Transverse colon (tissue), 4 donors: ENCODE measurements at regions not wholly inside any gene's neighbourhood (a gene's known extent, or its start where the extent isn't known, plus 50 kb on each side); places are given as distances from the start of the nearest gene placed in this dataset.

Experiments
- DNase-seq: peaks from one replicate; pipeline ENCODE4 v3.0.0-alpha.2; 2019
- H3K27ac ChIP-seq, 4 donors: fragments of 200-600 bp; sonication (generic); 2 replicates each; pipeline ENCODE4 v1.5.1; 2016 to 2018; ENCODE audit warnings: inconsistent platforms in 4 of 4
- H3K27me3 ChIP-seq: fragments of 200-600 bp; sonication (generic); 2 replicates; pipeline ENCODE4 v1.5.1; 2017; ENCODE audit warnings: inconsistent platforms
- H3K36me3 ChIP-seq, 4 donors: fragments of 200-600 bp; sonication (generic); 2 replicates each; pipeline ENCODE4 v1.5.1; 2017 to 2019; ENCODE audit warnings: inconsistent platforms in 4 of 4
- H3K4me1 ChIP-seq, 4 donors: fragments of 200-600 bp; sonication (generic); 2 replicates each; pipeline ENCODE4 v1.5.1; 2017 to 2020; ENCODE audit warnings: inconsistent platforms in 4 of 4
- H3K4me3 ChIP-seq, 4 donors: fragments of 200-600 bp; sonication (generic); 1 replicate in 1 of 4; 2 replicates in 3 of 4; pipeline versions ENCODE4 v1.5.1 to v1.6.1; 2017 to 2019; ENCODE audit warnings: inconsistent platforms in 4 of 4
- H3K9me3 ChIP-seq, 2 donors: fragments of 200-600 bp; sonication (generic); 2 replicates each; pipeline ENCODE4 v1.5.1; 2017 to 2019; ENCODE audit warnings: inconsistent platforms in 2 of 2
- EP300 ChIP-seq: sonication (generic); formaldehyde crosslinking; IDR thresholded peaks from one replicate; pipeline ENCODE4 v1.6.1; 2017; ENCODE audit warnings: antibody characterized with exemption, low read depth
- POLR2A ChIP-seq: fragments of 450-650 bp; IDR thresholded peaks from one replicate; pipeline ENCODE4 v1.6.1; 2016; ENCODE audit warnings: antibody characterized with exemption, mild to moderate bottlenecking, moderate library complexity
- POLR2AphosphoS5 ChIP-seq, 3 donors: sonication (generic); formaldehyde crosslinking; IDR thresholded peaks; one replicate each; pipeline ENCODE4 v1.6.1; 2016; ENCODE audit warnings: antibody characterized with exemption in 3 of 3
- WGBS, 2 donors: methylation state at CpG; one replicate each; pipeline ENCODE4 v1.1.5; 2018; ENCODE audit warnings: low coverage in 1 of 2; 5-methylcytosine and 5-hydroxymethylcytosine counted together
- in situ Hi-C, 4 donors: fragments of 200-750 bp; cut with MboI; loops; one replicate each; pipeline versions ENCODE4 v1.15.0 to v1.15.1; 2017; ENCODE audit warnings: low sequenced_read_pairs in 3 of 4, low pct_ligation_motif_present in 1 of 4, low pct_unique_long_range_greater_than_20kb in 1 of 4
- intact Hi-C: fragments of 100-400 bp; cut with DNase I; formaldehyde crosslinking; loops from one replicate; pipeline ENCODE4 v1.15.1; 2023; ENCODE audit warnings: low total_unique reads
- TF ChIP-seq, protein P1 (sequence below), 5 experiments: fragments of 200-600 bp in 3 of 5; fragments of 450-650 bp in 2 of 5; sonication (generic) in 3 of 5; IDR thresholded peaks; 1 replicate in 2 of 5; 2 replicates in 3 of 5; pipeline ENCODE4 v1.5.1; 2016 to 2017; ENCODE audit warnings: antibody characterized with exemption in 5 of 5, inconsistent platforms in 3 of 5, mild to moderate bottlenecking in 2 of 5, moderate library complexity in 1 of 5

DNA sequence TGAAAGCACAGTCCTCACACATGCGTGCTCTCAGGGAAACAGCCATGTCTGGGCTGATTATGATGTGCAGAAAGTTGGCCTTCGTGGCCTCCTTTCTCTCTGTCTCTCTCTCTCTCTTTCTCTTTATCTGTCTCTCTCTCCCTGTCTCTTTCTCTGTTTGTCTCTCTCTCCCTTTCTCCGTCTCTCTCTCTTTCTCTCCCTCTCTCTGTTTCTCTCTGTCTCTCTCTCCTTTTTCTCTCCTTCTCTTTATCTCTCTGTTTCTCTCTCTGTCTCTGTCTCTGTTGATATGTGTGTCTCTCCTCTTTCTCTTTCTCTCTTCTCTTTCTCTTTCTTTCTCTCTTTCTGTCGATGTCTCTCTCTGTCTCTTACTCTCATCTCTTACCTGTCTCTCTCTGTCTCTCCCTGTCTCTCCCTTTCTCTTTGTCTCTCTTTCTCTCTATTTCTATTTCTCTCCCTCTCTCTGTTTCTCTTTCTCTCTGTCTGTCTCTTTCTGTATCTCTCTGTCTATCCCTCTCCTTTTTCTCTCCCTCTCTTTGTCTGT lies 105.4 kb upstream of the MPP7 start:
- DNase-seq: no peak
- H3K27me3 ChIP-seq: no peaks in the 10 kb centered on the region
- no peaks in the 10 kb centered on the region for H3K9me3 ChIP-seq
- intact Hi-C loops: no loop called here
- H3K4me3 ChIP-seq: no peak overlapping the region
- WGBS, 2 donors: 89% methylated on average over 2 to 4 of the region's 4 CpGs
- no peaks in the 10 kb centered on the region for H3K36me3 ChIP-seq
- in situ Hi-C loops: no loop called here
- TF ChIP-seq, protein P1, sequence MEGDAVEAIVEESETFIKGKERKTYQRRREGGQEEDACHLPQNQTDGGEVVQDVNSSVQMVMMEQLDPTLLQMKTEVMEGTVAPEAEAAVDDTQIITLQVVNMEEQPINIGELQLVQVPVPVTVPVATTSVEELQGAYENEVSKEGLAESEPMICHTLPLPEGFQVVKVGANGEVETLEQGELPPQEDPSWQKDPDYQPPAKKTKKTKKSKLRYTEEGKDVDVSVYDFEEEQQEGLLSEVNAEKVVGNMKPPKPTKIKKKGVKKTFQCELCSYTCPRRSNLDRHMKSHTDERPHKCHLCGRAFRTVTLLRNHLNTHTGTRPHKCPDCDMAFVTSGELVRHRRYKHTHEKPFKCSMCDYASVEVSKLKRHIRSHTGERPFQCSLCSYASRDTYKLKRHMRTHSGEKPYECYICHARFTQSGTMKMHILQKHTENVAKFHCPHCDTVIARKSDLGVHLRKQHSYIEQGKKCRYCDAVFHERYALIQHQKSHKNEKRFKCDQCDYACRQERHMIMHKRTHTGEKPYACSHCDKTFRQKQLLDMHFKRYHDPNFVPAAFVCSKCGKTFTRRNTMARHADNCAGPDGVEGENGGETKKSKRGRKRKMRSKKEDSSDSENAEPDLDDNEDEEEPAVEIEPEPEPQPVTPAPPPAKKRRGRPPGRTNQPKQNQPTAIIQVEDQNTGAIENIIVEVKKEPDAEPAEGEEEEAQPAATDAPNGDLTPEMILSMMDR (IDR thresholded peaks at IDR 0.05): no peak
- TF ChIP-seq EP300 (no peak), POLR2A (no peak), POLR2AphosphoS5 (IDR thresholded peaks at IDR 0.05) (no peak)
- no peak overlapping the region for H3K27ac ChIP-seq
- H3K4me1 ChIP-seq: no peaks in the 10 kb centered on the region

DNA sequence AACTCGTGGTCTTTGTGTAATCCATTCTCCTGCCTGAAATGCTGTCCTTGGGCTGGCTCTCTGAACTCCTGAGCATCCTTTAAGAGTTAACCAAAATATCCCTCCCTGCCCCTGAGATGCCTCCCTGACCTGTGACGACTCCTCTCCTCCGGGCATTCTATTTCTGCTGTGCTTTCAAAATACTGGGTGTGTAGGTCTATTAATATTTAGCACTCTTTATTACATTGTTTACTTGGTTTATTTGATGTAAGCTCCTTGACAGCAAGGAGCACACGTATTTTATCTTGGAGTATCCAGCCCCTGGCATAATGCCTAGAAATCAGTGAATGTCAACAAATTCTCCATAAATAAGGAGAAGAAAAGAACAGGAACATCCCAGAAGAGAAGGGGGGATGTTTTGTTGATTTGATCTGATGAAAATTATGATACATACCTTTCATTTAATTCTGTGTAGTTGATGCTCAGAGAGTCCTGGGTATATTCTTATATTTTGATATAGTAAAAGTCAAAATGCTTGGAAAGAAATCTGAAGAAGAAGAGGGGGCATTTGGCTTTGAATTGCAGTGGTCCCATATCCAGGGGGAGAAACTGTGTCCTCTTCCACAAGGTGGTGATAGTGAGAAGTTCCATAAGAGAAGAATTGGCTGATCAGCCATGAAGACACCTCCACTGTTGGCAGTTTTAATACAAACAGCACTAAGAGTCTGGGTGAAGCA lies 107.7 kb upstream of the MPP7 start:
- H3K27ac ChIP-seq: no peak overlapping the region
- H3K4me1 ChIP-seq: no peaks in the 10 kb centered on the region
- no peaks in the 10 kb centered on the region for H3K36me3 ChIP-seq
- no peak overlapping the region for H3K4me3 ChIP-seq
- intact Hi-C loops (no loop called here), in situ Hi-C loops (no loop called here)
- TF ChIP-seq POLR2A: no peak
- TF ChIP-seq, protein P1 (IDR thresholded peaks at IDR 0.05): no peak
- TF ChIP-seq EP300: no peak
- no peak for TF ChIP-seq POLR2AphosphoS5 (IDR thresholded peaks at IDR 0.05)
- no peaks in the 10 kb centered on the region for H3K9me3 ChIP-seq
- H3K27me3 ChIP-seq: no peaks in the 10 kb centered on the region
- DNase-seq: no peak
- WGBS, 2 donors: 12 to 19% methylated on average over 3 to 4 of the region's 4 CpGs

DNA sequence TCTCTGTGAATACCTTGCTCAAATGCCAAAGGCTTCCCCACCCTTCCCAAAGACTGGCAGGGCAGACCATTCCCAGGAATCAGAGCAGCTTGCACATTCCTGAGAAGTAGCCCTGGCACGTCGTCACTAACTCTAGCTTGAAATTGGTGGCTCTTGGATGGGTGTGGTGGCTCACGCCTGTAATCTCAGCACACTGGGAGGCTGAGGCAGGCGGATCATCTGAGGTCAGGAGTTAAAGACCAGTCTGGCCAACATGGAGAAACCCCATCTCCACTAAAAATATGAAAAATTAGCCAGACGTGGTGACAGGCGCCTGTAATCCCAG lies 108.2 kb upstream of the MPP7 start:
- Histone ChIP-seq H3K4me1 (no peaks in the 10 kb centered on the region), H3K27me3 (no peaks in the 10 kb centered on the region), H3K9me3 (no peaks in the 10 kb centered on the region), H3K4me3 (no peak overlapping the region), H3K27ac (no peak overlapping the region), H3K36me3 (no peaks in the 10 kb centered on the region)
- WGBS, 2 donors: 76% methylated on average over 6 of the region's 6 CpGs; no CpG with 5 or more reads in 1 of the 2 donors
- TF ChIP-seq, protein P1 (IDR thresholded peaks at IDR 0.05): no peak
- TF ChIP-seq EP300: no peak
- TF ChIP-seq POLR2AphosphoS5 (IDR thresholded peaks at IDR 0.05): no peak
- no peak for TF ChIP-seq POLR2A
- in situ Hi-C loops (no loop called here), intact Hi-C loops (no loop called here)
- no peak for DNase-seq

DNA sequence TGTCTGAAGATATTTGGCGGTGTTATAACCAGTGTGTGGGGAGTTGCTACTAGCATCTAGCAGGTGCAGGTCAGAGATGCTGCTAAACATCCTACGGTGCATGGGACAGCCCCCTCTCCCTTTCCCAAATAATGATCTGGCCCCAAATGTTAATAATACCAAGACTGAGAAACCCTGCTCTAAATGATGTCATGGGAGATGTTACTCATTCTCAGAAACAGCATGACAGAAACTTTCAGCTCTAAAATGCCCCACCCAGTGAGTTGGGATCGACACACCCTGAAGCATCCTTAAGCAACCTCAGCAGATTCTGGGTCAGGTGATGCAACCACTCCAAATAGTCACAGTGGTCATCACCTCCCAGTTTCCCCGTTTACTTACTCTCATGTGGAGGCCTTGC lies 108.8 kb upstream of the MPP7 start:
- no peaks in the 10 kb centered on the region for H3K4me1 ChIP-seq
- WGBS, 2 donors: 57 to 67% methylated on average over 1 to 4 of the region's 4 CpGs
- H3K27me3 ChIP-seq: no peaks in the 10 kb centered on the region
- H3K9me3 ChIP-seq: no peaks in the 10 kb centered on the region
- no peaks in the 10 kb centered on the region for H3K36me3 ChIP-seq
- intact Hi-C loops (no loop called here), in situ Hi-C loops (no loop called here)
- no peak overlapping the region for H3K27ac ChIP-seq
- DNase-seq: no peak
- no peak overlapping the region for H3K4me3 ChIP-seq
- TF ChIP-seq POLR2A (no peak), EP300 (no peak), POLR2AphosphoS5 (IDR thresholded peaks at IDR 0.05) (no peak)
- TF ChIP-seq, protein P1 (IDR thresholded peaks at IDR 0.05): no peak
